CD4-positive, CD25-positive, alpha-beta regulatory T cell (primary cell): ENCODE measurements at regions not wholly inside any gene's neighbourhood (a gene's known extent, or its start where the extent isn't known, plus 50 kb on each side); places are given as distances from the start of the nearest gene placed in this dataset.

Source experiments
- ATAC-seq, 2 donors: fragments of 150-1000 bp; cut with Tn5 transposase; one replicate each; pipeline ENCODE4 v1.10.0; 2021; ENCODE audit warnings: low read depth in 2 of 2, moderate number of reproducible peaks in 2 of 2, moderate library complexity in 1 of 2
- DNase-seq, 3 donors: peaks; one replicate each; pipeline versions ENCODE4 v3.0.0 to v3.0.0-alpha.2; 2012 to 2022; ENCODE audit warnings: mixed read lengths in 1 of 3
- H3K27ac ChIP-seq: one replicate; pipeline ENCODE4 v1.7.0; 2013; ENCODE audit warnings: mild to moderate bottlenecking, low read length; ENCODE audit not compliant: insufficient read depth, poor library complexity, severe bottlenecking
- H3K27me3 ChIP-seq: one replicate; pipeline ENCODE4 v1.7.0; 2013; ENCODE audit warnings: low read length; ENCODE audit not compliant: control insufficient read depth, insufficient read depth
- H3K36me3 ChIP-seq: one replicate; pipeline ENCODE4 v1.7.0; 2013; ENCODE audit warnings: mild to moderate bottlenecking, low read length, moderate library complexity; ENCODE audit not compliant: control insufficient read depth, insufficient read depth
- H3K4me1 ChIP-seq: 2 replicates; pipeline ENCODE4 v1.7.0; 2013; ENCODE audit warnings: mild to moderate bottlenecking, low read length; ENCODE audit not compliant: insufficient read depth, control insufficient read depth, poor library complexity, severe bottlenecking
- H3K4me3 ChIP-seq: one replicate; pipeline ENCODE4 v1.7.0; 2013; ENCODE audit warnings: low read depth, mild to moderate bottlenecking, low read length, moderate library complexity
- H3K9me3 ChIP-seq, 2 experiments: 1 replicate in 1 of 2; 2 replicates in 1 of 2; pipeline ENCODE4 v1.7.0; 2013; ENCODE audit warnings: low read length in 2 of 2, mild to moderate bottlenecking in 1 of 2, moderate library complexity in 1 of 2; ENCODE audit not compliant: control insufficient read depth in 2 of 2
- H3K27ac Mint-ChIP-seq, 3 donors: one replicate each; pipeline ENCODE4 v1.8.0; 2020 to 2022; ENCODE audit warnings: mild to moderate bottlenecking in 3 of 3, mixed read lengths in 3 of 3, moderate library complexity in 2 of 3
- H3K27me3 Mint-ChIP-seq: one replicate; pipeline ENCODE4 v1.8.0; 2022; ENCODE audit warnings: mild to moderate bottlenecking, mixed read lengths
- H3K36me3 Mint-ChIP-seq: one replicate; pipeline ENCODE4 v1.8.0; 2020; ENCODE audit warnings: mixed read lengths
- H3K4me1 Mint-ChIP-seq, 4 donors: one replicate each; pipeline ENCODE4 v1.8.0; 2020 to 2022; ENCODE audit warnings: mixed read lengths in 4 of 4, mild to moderate bottlenecking in 1 of 4
- H3K4me3 Mint-ChIP-seq, 4 donors: one replicate each; pipeline ENCODE4 v1.8.0; 2020 to 2022; ENCODE audit warnings: mild to moderate bottlenecking in 4 of 4, mixed read lengths in 4 of 4, moderate library complexity in 3 of 4
- H3K9me3 Mint-ChIP-seq, 7 donors: one replicate each; pipeline ENCODE4 v1.8.0; 2020 to 2022; ENCODE audit warnings: mixed read lengths in 7 of 7, mild to moderate bottlenecking in 3 of 7, moderate library complexity in 2 of 7

GRCh38 chr1:59012378-59012777, 228.5 kb upstream of the JUN start:
- H3K4me1 Mint-ChIP-seq, result peaks cover 0 to 5% (median under 1%) of the 10 kb centered on the region in 4 donors

GRCh38 chr1:59013276-59013927, 229.6 kb upstream of the JUN start:
- Mint-ChIP-seq H3K27ac (no peak overlapping the region), H3K4me3 (no peak overlapping the region), H3K4me1 (peaks cover 0 to 4% (median under 1%) of the 10 kb centered on the region in 4 donors), H3K9me3 (no peaks in the 10 kb centered on the region), H3K36me3 (no peaks in the 10 kb centered on the region), H3K27me3 (no peaks in the 10 kb centered on the region)
- no peak overlapping the region for H3K27ac ChIP-seq
- DNase-seq (no peak), ATAC-seq (peak in 1 of 2 donors; percentile 34)
- no peaks in the 10 kb centered on the region for H3K36me3 ChIP-seq
- no peak overlapping the region for H3K4me3 ChIP-seq
- no peaks in the 10 kb centered on the region for H3K27me3 ChIP-seq
- H3K9me3 ChIP-seq, result no peaks in the 10 kb centered on the region
- no peaks in the 10 kb centered on the region for H3K4me1 ChIP-seq

More at GRCh38 chr1:59012378-59012777, 228.5 kb upstream of the JUN start:
- Mint-ChIP-seq H3K9me3 (no peaks in the 10 kb centered on the region), H3K4me3 (no peak overlapping the region), H3K27ac (no peak overlapping the region), H3K36me3 (no peaks in the 10 kb centered on the region), H3K27me3 (no peaks in the 10 kb centered on the region)
- Histone ChIP-seq H3K4me1 (no peaks in the 10 kb centered on the region), H3K27ac (no peak overlapping the region), H3K9me3 (no peaks in the 10 kb centered on the region), H3K4me3 (no peak overlapping the region), H3K27me3 (no peaks in the 10 kb centered on the region), H3K36me3 (no peaks in the 10 kb centered on the region)
- DNase-seq (no peak), ATAC-seq (no peak)

GRCh38 chr1:59013928-59014279, 230.1 kb upstream of the JUN start:
- no peaks in the 10 kb centered on the region for H3K36me3 ChIP-seq
- Mint-ChIP-seq H3K36me3 (no peaks in the 10 kb centered on the region), H3K4me1 (peaks cover 0 to 7% (median under 1%) of the 10 kb centered on the region in 4 donors), H3K9me3 (peaks cover 0 to 2% (median 0%) of the 10 kb centered on the region in 7 donors), H3K27me3 (no peaks in the 10 kb centered on the region), H3K4me3 (no peak overlapping the region), H3K27ac (no peak overlapping the region)
- H3K4me1 ChIP-seq, result no peaks in the 10 kb centered on the region
- H3K4me3 ChIP-seq, result no peak overlapping the region
- no peak overlapping the region for H3K27ac ChIP-seq
- no peaks in the 10 kb centered on the region for H3K9me3 ChIP-seq
- no peaks in the 10 kb centered on the region for H3K27me3 ChIP-seq
- DNase-seq, result no peak
- no peak for ATAC-seq

- H3K4me1 ChIP-seq, result peaks cover 5% of the 10 kb centered on the region
- no peaks in the 10 kb centered on the region for H3K9me3 ChIP-seq
- no peaks in the 10 kb centered on the region for H3K36me3 ChIP-seq
- H3K27ac ChIP-seq, result no peak overlapping the region
- H3K27me3 ChIP-seq, result no peaks in the 10 kb centered on the region
- no peak overlapping the region for H3K4me3 Mint-ChIP-seq
- no peak for ATAC-seq
- H3K27ac Mint-ChIP-seq, result peak overlapping the region in 1 of 3 donors; percentile 18
- peaks cover under 1 to 14% (median 4%) of the 10 kb centered on the region in 4 donors for H3K4me1 Mint-ChIP-seq
- H3K36me3 Mint-ChIP-seq, result peaks cover 3% of the 10 kb centered on the region
- H3K27me3 Mint-ChIP-seq, result no peaks in the 10 kb centered on the region
- no peak for DNase-seq
- no peak overlapping the region for H3K4me3 ChIP-seq
- peaks cover 0 to 2% (median 0%) of the 10 kb centered on the region in 7 donors for H3K9me3 Mint-ChIP-seq
Observed at GRCh38 chr1:59014827-59015226, 231.0 kb upstream of the JUN start.

GRCh38 chr1:59015708-59016107, 231.9 kb upstream of the JUN start:
- DNase-seq (no peak), ATAC-seq (no peak)
- Histone ChIP-seq H3K4me3 (no peak overlapping the region), H3K9me3 (no peaks in the 10 kb centered on the region), H3K27me3 (no peaks in the 10 kb centered on the region), H3K36me3 (no peaks in the 10 kb centered on the region), H3K4me1 (peaks cover 12% of the 10 kb centered on the region), H3K27ac (no peak overlapping the region)
- Mint-ChIP-seq H3K27me3 (no peaks in the 10 kb centered on the region), H3K4me1 (peaks cover 7 to 22% (median 12%) of the 10 kb centered on the region in 4 donors), H3K27ac (peak overlapping the region in 1 of 3 donors; percentile 20), H3K9me3 (peaks cover 0 to 4% (median 0%) of the 10 kb centered on the region in 7 donors), H3K36me3 (peaks cover 6% of the 10 kb centered on the region), H3K4me3 (no peak overlapping the region)

GRCh38 chr1:59016390-59016789, 232.5 kb upstream of the JUN start:
- H3K36me3 Mint-ChIP-seq, result peaks cover 6% of the 10 kb centered on the region
- H3K27me3 ChIP-seq, result no peaks in the 10 kb centered on the region
- no peak overlapping the region for H3K27ac ChIP-seq
- H3K9me3 Mint-ChIP-seq, result peaks cover 0 to 4% (median 0%) of the 10 kb centered on the region in 7 donors
- no peaks in the 10 kb centered on the region for H3K36me3 ChIP-seq
- no peak overlapping the region for H3K4me3 ChIP-seq
- no peak overlapping the region for H3K4me3 Mint-ChIP-seq
- no peak for ATAC-seq
- H3K27ac Mint-ChIP-seq, result peak overlapping the region in 1 of 3 donors; percentile 91
- H3K9me3 ChIP-seq, result no peaks in the 10 kb centered on the region
- peaks cover 7 to 28% (median 15%) of the 10 kb centered on the region in 4 donors for H3K4me1 Mint-ChIP-seq
- peak in 1 of 3 donors; percentile 24 for DNase-seq
- no peaks in the 10 kb centered on the region for H3K27me3 Mint-ChIP-seq
- H3K4me1 ChIP-seq, result peaks cover 12% of the 10 kb centered on the region

- H3K4me1 Mint-ChIP-seq, result peaks cover 7 to 28% (median 15%) of the 10 kb centered on the region in 4 donors
- no peak for DNase-seq
- peaks cover 12% of the 10 kb centered on the region for H3K4me1 ChIP-seq
Observed at GRCh38 chr1:59017501-59018231, 233.8 kb upstream of the JUN start.

More at GRCh38 chr1:59017501-59018231, 233.8 kb upstream of the JUN start:
- Histone ChIP-seq H3K27ac (no peak overlapping the region), H3K9me3 (no peaks in the 10 kb centered on the region), H3K36me3 (no peaks in the 10 kb centered on the region), H3K27me3 (no peaks in the 10 kb centered on the region), H3K4me3 (no peak overlapping the region)
- Mint-ChIP-seq H3K4me3 (peak overlapping the region in 1 of 4 donors; percentile 17), H3K27me3 (no peaks in the 10 kb centered on the region), H3K36me3 (peaks cover 6% of the 10 kb centered on the region), H3K27ac (peak overlapping the region in 1 of 3 donors; percentile 85), H3K9me3 (peaks cover 0 to 4% (median 0%) of the 10 kb centered on the region in 7 donors)
- no peak for ATAC-seq
